ENCODE measurements at regions not wholly inside any gene's neighbourhood (a gene's known extent, or its start where the extent isn't known, plus 50 kb on each side); places are given as distances from the start of the nearest gene placed in this dataset.

DNA sequence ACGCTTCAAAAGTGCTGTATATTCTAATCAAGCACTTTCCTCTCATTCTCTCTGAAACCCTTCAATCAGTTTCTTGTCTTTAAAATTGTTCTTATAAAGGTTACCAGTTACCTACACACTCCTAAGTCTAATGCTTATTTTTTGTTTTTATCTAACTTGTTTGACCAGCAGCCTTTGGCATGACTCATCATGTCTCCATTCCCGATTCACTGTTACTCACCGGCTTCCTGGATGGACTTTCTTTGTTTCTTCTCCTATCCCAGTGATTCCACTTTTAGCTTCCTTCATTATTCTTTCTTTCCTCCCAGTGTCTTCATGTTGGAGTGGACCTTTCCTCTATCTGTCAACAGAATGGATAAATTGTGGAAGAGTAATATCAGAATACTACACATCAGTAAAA lies 368.6 kb upstream of the CCDC196 start:
- intact Hi-C loops (cut with DNase I) = no loop called here
- DNase-seq (ENCODE audit: low spot score) = no peak

DNA sequence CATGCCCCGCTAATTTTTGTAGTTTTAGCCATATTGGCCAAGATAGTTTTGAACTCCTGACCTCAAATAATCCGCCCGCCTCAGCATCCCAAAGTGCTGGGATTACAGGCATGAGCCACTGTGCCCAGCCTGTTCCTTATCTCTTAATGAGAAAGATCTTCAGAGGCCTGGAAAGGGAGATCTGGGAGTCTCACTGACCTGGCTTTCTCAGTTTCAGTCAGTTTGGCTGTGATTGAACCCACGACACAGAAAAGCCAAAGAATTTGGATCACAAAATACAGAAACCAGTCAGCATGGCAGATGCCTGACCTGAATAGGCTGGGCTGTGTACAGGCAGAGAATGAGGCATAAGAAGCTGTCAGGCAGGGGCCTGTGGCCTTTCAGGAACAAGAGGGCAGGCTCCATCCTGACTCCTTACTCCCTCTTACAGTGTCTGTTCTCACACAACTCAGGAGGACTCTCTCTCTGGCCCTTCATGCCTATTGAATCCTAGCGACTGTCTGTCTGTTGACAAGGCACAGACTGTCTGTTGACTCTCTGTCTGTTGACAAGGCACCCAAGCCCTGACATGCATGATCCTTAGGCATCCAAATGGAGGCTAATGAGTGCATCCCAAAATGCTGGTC lies 366.5 kb upstream of the CCDC196 start:
- intact Hi-C loops (cut with DNase I) = no loop called here
- DNase-seq (ENCODE audit: low spot score) = no peak

DNA sequence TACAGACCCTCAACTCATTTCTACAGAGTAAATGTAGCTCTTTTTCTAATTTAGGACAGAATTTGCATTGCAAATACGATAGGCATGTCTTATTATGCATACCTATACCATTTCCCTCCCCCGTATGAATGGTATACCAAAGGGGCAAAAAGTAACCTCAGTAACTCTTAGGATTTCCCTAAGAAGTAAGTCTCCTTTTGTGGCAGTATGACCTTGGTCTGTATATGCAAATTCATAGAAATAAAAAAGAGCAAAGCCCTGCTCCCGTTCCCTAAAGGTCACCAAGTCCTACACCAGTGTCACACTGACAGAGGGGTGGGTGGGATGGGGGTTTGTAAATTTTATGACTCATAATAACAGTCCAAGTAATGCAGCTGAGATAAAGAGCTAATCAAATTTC lies 365.8 kb upstream of the CCDC196 start:
- no peak for DNase-seq (ENCODE audit: low spot score)
- intact Hi-C loops (cut with DNase I) = no loop called here

DNA sequence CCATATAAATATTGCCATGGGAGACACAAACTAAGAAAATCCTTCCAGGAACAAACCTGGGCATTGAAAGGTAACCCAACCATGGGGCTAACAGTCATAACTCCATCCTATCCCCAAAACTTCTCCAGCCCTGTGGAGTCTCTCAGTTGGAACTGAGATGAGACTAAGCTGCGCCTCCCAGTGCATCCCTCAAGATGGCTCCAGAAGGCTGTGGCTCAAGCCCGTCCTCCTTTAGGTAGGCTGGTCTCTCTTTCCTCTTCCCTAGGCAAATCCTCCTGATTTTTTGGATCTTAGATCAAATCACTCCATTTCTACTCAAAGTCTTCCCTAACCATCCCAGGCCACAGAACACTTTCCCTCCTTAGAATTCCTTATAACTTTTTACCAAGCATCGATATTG lies 364.3 kb upstream of the CCDC196 start:
- DNase-seq (ENCODE audit: low spot score) = no peak
- intact Hi-C loops (cut with DNase I) = no loop called here

DNA sequence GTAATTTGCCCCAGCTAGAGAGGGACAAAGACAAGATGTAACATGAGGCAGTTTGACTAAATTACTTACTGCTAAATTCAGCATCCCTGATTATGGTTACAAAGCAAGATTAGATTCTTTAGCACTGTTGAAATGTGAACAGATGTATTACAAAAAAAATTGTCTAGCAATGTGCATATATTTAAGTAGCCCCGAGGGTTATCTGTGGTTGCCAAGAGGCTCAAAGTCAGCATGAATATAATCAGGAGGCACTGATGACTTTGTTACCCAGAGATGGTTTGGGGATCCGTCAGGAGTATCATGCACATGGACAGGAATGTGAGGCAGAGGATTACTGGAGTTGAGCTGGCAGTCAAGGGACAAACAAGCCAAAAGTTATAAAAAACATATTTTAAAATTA lies 356.9 kb upstream of the CCDC196 start:
- DNase-seq (ENCODE audit: low spot score) = no peak
- intact Hi-C loops (cut with DNase I) = no loop called here

DNA sequence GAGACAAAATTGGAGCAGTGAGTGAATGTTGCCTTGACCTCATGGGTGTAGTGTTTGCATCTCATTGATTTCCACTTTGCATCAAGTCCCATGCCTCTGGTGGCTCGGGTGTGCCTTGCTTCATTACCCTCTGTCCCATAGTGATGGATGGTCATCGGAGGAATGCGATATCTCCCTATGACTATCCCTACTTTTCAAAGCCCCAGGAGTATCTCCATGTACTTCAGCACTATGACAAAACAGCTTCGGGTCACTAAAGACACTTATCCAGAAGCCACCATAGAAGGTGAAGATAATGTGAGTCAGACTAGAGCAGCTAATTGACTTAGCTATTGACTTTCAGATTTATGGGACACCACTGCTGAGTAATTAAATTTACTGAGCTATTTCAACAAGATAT lies 355.1 kb upstream of the CCDC196 start:
- intact Hi-C loops (cut with DNase I) = no loop called here
- no peak for DNase-seq (ENCODE audit: low spot score)

DNA sequence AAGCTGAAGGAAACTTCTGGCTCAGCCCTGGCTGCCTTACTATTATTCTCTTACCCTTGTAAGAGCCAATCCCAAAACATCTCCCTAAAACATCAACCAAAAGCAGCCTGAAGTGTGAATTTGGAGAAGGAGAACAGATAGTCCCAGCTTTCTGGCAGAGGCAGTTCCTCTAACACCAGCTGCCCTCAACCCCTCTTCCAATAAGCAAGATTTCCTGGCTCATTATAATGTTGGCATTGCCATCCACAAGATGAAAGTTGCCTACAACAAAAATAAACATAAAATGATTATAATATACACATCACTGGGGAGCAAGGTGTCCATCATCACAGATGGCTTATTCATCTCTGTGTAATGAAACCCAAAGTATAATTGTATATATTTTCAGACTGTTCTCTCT lies 352.5 kb upstream of the CCDC196 start:
- DNase-seq (ENCODE audit: low spot score) = no peak
- intact Hi-C loops (cut with DNase I) = no loop called here

DNA sequence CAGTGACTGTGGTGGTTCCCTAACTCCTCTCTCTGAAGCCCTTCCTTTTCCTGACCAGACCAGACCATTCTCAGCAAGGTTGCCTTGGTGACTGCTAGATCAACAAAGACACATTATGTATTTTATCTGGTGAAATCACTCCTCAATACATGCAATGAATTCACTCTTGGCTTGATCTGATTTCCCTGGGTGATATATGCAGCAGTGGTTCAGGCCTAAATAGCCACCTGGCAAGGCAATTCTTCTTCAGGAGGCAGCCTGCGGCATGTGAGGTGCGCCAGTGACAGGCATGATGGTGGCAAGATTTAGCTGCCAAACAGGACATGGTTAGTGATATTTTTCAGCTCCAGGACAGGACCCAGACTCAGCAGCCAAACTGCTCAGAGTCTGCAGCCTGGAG lies 350.3 kb upstream of the CCDC196 start:
- intact Hi-C loops (cut with DNase I) = no loop called here
- DNase-seq (ENCODE audit: low spot score) = no peak

DNA sequence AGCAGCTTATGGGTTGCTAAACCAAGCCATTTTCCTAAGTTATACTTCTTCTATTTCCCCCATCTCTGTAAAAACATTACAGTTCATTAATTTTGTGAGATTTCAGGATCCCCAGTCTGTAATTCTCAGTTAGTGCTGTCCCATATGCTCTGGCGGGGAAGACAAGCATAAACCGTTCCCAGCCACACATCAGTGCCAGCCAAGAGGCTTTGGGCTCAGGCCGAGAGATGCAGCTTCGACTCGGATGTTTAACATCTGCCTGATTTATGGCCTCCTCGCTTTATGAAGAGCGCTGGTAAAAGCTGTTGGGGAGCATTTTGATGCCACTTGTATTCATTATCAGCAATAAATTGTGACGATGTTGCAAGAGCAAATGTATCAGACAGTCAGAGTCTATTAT lies 349.1 kb upstream of the CCDC196 start:
- DNase-seq (ENCODE audit: low spot score) = no peak
- intact Hi-C loops (cut with DNase I) = no loop called here

DNA sequence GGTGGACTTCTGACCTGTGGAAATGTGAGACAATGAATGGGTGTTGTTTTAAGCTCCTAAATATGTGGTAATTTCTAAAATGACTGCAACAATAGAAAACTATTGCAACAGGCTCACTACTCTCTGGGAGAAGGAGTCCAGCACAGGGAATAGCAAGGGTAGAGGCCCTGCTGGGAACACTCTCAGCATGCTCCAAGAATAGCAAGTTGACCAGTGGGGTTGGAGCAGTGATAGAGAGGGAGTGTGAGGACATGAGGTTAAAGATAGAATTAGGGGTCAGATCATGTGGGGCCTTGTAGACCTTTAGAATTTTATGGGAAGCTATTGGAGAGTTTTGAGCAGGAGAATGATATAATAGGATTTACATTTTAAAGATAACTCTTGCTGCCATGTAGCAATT lies 346.7 kb upstream of the CCDC196 start:
- intact Hi-C loops (cut with DNase I) = no loop called here

DNA sequence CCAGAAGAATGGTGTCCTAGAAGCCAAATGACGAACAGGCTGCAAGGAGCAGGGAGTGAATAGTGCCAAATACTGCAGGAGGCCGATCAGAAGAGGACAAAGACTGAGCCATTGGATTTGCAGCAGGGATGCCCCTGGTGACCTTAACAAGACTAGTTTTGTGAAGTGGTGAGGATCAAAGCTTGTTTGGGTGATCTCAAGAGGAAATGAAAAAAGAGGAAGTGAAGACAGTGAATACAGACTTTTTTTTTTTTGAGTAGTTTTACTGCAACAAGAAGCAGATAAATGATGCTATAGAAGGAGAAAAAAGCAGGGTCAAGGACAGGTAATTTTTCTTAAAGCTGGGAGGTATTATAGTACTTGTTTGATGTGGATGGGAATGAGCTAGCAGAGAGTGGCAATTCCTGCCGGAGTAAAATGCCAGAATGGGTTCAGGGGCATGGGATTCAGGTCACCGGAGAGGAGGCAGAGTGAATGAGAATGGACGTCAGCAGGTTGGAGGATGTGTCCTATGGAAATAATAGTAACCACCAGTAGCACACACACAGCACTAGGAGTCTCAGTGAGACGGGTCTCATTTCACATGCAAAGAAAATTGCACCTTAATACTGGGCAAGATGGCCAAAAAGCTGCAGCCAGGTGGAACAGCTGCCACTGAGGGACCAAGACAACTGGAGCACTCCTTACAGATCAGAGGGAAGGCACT lies 345.8 kb upstream of the CCDC196 start:
- intact Hi-C loops (cut with DNase I) = no loop called here
- DNase-seq (ENCODE audit: low spot score) = no peak

More for the DNA sequence above, 346.7 kb upstream of the CCDC196 start:
- no peak for DNase-seq (ENCODE audit: low spot score)

DNA sequence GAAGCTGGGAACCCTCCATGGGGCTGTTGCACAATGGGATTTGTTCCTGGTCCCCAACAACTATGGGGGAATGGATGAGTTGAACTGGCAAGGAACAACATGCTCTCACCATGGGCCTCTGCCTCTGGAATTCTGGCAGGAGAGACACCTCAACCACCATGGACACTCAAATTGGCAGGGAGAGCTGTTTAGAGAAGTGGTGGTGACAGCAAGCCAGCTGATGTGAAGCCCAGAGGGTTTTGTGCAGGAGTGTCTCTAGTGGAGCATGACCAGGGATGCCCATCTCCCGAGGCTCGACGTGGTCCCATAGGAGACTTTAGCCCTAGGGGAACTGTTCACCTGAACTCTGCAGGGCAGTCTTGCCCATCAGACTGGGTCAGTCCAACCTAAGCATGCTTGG lies 345.2 kb upstream of the CCDC196 start:
- intact Hi-C loops (cut with DNase I) = no loop called here
- DNase-seq (ENCODE audit: low spot score) = no peak

DNA sequence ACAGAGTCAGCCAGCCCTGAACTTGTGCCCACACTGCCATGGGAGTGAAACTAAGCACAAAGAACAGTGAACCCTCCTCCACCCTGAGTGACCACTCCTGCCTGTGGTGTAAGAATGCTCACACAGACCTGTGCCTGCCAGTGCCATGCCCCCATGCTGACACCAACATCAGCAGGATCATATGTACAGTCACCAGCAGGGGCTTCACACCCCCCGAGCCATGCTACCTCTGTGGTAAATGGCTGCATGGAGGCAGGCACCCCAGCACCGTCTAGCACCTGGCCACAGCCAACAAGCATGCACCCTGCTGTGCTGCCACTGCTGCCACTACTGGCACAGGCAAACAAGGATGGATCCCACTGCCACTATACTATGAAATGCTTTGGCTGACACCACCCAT lies 344.4 kb upstream of the CCDC196 start:
- intact Hi-C loops (cut with DNase I) = no loop called here
- no peak for DNase-seq (ENCODE audit: low spot score)

DNA sequence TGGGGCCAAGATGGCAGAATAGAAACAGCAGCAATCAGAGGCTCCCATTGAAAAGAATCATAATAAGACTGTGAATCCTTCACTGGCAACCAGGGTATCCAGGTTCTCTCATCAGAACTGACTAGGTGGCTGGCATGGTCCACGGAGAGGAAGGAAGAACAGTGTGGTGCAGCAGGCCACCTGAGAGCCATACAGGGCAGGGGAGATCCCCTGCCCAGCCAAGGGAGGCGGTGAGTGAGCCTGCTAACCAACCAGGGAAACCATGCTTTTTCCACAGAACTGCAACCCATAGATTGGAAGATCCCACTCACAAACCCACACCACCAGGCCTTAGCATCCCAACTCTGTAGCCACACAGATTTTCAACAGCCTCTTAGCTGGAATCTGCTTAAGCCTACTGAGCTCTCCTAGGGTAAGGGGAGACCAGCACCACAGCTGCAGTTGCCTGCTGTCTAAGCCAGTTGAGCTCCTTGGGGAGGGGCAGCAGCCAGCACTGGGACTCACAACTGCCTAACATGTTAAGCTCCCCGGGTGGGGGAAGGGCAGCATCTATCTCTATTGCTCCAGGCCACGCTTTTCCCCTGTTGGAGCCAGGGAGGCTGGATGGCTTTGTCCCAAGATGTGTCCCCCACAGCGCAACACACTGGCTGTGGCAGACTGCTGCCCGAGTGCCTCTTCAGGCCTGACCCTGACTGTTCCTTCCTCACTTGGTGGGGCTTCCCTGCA lies 342.6 kb upstream of the CCDC196 start:
- DNase-seq (ENCODE audit: low spot score) = no peak
- intact Hi-C loops (cut with DNase I) = no loop called here

DNA sequence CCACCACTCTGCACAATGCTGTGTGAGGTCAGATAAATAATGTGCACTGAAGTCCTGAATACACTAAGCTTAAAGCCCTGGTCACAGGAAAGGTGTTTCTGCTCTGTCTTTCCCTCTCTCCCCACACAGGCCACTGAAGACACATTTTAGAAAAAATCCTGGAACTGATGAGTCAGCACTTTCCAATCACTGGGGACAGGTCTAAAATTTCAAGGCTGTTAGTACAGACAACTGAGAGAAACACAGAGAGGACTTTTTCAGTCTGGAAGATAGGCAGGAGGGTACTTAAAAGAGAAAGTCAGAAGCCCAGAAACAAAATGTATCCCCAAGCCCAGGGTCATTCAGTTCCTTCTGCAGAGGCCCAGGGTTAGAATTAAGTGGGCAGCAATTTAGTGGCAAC lies 333.9 kb upstream of the CCDC196 start:
- intact Hi-C loops (cut with DNase I) = no loop called here
- DNase-seq (ENCODE audit: low spot score) = no peak

DNA sequence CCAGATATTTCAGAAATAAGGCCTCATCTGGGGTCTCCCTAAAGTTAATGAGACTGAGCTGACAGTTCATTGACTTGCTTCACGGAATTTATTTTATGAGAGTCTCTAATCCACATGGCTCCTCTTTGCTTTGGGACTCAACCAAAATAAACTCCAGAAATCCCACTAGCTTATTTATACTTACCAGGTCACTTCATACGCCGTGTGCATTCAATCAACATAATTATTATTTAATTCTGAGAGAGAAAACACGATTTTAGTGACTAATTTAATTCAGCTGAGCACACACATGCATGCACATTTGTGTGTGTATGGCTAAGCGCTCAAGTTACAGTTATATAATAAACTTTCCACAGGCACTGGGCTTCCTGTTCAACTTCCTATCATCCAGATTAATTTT lies 333.4 kb upstream of the CCDC196 start:
- intact Hi-C loops (cut with DNase I) = no loop called here
- no peak for DNase-seq (ENCODE audit: low spot score)

DNA sequence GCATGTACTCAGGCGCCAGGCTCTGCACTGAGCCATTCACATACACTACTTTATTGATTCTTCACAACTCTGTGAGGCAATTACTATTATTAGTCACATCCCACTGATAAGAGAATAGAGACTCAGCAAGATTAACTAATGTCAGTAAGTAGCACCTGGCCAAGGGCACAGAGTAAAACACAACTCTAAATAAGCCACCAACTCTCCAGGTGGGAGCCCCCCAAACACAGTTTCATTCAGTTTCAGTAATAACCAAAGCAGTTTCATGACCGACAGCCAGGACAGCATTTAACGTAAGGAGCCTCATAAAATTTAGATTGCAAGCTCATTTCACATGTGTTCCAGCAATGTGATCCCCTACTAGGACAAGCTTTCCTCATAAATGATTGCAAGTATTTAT lies 323.1 kb upstream of the CCDC196 start:
- intact Hi-C loops (cut with DNase I) = no loop called here
- DNase-seq (ENCODE audit: low spot score) = no peak

DNA sequence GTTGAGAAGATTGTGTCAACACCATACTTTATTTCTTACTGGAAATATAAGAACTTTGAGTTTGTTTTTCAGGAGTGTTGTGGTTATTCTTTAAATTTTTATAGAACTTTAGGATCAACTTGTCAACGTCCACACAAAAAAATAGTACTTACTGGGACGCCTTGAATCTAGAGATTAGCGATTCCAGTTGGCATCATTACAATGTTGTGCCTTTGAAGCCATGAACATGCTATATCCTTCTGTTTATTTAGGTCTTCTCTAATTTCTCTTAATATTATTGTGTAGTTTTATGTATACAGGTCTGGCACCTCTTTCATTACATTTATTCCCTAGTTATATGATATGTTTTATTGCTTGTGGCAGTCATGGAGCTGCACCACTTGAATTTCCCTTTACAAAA lies 320.8 kb upstream of the CCDC196 start:
- intact Hi-C loops (cut with DNase I) = no loop called here
- DNase-seq (ENCODE audit: low spot score) = no peak

DNA sequence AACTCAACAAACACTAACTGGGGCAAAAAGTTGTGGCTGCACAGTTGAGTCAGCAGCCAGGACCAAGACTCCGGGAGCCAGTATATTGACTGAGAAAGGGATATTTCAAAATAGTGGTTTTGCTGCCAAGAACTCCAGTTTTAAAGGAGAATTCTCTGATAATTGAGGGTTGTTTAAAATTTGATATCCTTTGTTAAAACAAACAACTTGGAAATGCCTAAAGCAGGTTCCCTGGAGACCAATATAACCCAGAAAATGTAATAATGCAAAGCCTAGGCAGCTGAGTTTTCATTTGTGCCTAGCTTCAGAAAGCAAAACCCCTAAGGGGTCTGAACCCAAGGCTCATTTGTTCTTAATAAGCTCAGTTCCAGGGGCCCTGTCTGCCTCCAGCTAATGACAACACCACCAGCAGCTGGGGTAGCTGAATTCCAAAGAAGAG lies 311.7 kb upstream of the CCDC196 start:
- DNase-seq (ENCODE audit: low spot score) = no peak
- intact Hi-C loops (cut with DNase I) = no loop called here

DNA sequence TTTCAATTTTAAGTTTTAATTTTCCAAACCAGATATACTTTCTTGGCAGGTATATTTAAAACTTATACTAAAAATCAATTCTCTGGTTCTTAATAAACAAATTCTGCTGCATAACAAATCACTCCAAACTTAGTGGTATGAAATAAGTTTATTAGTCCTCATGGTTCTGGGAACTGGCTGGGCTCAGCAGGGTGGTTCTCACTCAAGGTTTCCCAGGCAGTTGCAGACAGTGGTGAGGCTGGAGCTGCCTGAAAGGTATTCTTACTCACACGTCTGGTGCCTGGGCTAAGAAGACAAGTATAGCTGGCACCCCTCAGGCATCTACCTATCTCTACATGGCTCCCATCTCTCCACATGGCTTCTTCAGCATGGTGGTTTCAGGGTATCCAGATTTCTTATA lies 308.2 kb upstream of the CCDC196 start:
- intact Hi-C loops (cut with DNase I) = no loop called here

DNA sequence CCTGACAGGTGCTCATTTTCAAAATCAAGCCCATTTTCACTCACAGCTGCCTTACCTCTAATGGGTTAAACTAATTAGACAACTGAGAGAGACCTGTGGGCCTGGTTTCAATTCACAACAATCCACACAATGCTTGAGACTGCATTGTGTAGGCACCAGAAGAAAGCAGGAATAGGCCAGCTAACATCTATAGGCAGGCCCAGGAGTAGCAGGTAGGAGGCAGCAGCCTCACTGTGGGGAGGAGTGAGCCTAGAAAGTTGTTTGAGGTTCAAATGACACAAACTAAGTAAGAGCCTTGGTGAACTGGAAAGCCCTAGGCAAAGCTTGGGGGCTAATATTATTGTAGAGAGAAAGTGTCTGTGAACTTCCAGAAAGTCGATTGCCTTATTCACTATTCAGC lies 289.5 kb upstream of the CCDC196 start:
- intact Hi-C loops (cut with DNase I) = no loop called here
- DNase-seq (ENCODE audit: low spot score) = no peak

More for the DNA sequence above, 308.2 kb upstream of the CCDC196 start:
- DNase-seq (ENCODE audit: low spot score) = no peak
